Right renal cortex interstitium (tissue), 3 donors: ENCODE measurements at regions not wholly inside any gene's neighbourhood (a gene's known extent, or its start where the extent isn't known, plus 50 kb on each side); places are given as distances from the start of the nearest gene placed in this dataset.

ENCODE experiments used
- DNase-seq, 3 donors: peaks; one replicate each; pipeline ENCODE4 v3.0.0-alpha.2; 2013; ENCODE audit warnings: low read depth in 3 of 3, low spot score in 2 of 3

DNA sequence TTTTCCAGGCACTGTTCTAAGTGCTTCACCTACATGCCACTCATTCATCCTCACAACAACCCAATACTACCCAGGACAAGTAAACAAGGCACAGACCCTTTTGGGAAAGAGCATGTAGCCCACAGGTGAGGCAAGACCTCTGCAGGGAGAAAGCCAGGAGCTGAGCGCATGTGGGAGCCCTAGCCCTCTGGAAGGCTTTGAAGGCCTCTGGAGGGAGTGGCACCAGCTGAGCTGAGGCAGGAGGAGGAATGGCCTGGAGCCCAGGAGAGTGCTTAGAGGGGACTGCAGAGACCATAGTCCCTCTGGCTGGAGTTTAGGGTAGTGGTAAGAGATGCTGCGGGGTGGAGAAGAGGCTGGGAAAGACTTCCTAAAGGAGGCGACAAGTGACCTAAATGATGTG lies 516.5 kb downstream of the FUT8 start:
- DNase-seq: no peak

DNA sequence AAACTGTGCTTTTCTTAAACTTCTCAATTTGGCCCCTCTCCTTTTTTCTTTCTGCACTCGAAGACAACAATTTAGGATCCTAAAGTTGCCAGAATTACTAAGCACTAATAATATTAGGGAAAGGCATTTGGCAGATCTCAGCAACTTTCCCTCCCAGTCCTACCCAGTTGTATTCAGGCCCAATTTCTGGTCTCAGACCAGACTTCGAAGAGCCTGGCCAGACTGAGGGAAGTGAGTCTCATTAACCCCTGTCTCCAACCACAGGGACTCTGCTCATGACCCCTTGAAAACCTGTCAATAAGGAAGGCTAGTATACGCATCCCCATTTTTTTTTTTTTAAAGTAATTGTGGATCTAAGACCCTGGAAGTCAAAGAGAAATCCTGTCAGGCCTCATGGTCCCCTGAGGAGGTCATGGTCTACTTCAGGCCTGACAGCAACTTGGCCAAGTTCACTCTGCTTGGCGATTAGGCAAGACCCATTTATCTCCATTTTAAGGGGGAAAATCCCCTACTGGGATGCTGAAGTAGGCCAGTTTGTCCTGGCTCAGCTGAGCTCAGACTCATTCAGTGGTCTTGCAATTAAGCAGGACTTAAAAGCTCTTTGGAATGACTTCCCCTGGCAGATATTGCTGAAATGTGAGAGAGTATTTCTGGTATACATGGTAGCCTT lies 521.0 kb downstream of the FUT8 start:
- DNase-seq: no peak

DNA sequence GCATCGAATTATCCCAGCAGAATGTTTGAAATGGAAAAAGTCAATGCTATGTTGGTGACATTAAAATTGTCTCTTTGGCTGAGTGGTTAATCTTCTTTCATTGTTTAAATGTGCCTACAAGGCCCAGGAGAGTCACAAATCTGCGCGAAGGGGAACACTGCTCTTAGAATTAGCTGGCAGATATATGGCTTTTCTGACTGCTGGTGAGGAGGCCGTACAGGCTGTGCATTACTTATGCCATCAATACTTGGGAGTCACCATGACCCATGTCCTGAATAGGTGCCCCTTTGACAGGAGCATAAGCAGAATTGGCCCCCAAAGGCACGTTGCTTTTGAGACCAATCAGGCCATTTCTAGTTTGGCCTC lies 521.5 kb downstream of the FUT8 start:
- DNase-seq: no peak

DNA sequence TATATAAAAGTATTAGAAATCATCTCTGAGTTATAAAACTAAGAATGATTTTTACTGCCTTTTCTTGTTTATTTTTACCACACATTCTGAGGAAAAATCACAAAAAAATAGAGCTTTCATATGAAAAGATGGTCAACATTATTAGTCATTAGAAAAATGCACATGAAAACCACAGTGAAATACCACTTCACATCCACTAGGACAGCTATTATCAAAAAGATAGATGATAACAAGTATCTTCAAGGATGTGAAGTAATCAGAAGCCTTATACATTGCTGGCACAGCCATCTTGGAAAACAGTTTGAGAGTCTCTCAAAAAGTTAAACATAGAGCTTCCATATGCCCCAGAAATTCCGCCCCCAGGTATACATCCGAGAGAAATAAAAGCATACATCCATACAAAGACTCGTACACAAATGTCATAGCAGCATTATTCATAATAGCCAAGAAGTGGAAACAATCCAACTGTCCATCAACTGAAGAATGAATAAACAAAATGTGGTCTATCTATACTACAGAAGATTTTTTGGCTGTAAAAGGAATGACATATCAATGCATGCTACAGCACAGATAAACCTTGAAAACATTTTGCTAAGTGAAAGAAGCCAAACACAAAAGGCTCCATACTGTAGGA lies 523.9 kb downstream of the FUT8 start:
- no peak for DNase-seq

DNA sequence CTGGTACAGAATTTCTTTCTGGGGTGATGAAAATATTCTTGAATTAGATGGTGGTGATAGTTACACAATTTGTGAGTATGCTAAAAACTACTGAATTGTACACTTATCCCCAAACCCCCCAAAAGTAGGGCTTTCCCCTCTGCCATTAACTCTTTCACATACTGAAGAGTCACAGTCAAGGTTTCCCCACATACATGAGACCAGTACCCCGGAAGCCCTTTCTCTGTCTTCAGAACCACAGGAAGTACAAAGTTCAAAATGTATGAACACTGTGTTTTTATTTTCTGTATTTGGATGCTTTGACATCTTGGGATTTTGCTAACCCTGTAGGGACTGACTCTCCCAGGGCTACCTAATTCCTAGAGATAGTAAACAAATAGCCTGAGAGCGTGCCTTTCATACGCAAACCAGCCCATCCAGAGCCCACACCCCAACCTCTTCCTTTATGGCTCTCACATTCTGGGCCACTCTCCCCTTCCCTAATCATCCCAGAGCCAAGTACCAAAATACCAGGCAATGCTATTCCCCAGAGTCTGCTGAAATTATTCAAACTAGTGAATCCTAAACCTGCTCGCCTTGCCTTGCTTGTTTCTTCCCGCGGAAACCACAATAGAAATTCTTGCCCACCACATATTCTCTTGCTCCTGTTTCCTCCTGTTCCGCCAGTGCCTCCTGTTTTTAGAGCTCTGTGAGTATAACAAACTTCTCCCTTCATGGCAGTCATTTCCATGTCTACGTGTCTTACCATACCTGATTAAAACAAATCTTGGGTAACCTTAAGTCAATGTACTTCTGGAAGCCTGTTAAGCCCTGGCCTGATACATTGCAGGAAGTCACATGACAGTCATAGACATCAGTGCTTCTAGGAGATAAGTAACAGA lies 524.8 kb downstream of the FUT8 start:
- DNase-seq: no peak

DNA sequence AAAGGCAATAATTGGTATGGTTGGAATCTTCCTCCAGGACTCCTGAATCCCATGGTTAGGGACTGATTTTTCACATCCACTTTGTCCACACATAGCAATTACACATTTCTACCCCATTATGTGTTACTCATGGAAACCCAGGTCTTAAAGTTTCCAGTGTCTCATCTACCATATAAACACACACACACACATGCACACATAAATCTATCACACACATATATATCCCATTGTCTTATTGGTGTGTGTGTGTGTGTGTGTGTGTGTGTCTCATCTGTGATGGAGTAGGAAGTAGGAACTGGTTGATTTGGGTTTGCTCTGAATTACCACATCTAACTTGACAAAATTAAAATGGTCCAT lies 525.4 kb downstream of the FUT8 start:
- no peak for DNase-seq

- no peak for DNase-seq
Observed at GRCh38 chr14:65938738-65939137, 526.2 kb downstream of the FUT8 start.

- DNase-seq: no peak
Observed at GRCh38 chr14:65939184-65939583, 526.7 kb downstream of the FUT8 start.

GRCh38 chr14:65940056-65940735 lies 527.7 kb downstream of the FUT8 start:
- no peak for DNase-seq

GRCh38 chr14:65941091-65941490 lies 528.6 kb downstream of the FUT8 start:
- no peak for DNase-seq

DNA sequence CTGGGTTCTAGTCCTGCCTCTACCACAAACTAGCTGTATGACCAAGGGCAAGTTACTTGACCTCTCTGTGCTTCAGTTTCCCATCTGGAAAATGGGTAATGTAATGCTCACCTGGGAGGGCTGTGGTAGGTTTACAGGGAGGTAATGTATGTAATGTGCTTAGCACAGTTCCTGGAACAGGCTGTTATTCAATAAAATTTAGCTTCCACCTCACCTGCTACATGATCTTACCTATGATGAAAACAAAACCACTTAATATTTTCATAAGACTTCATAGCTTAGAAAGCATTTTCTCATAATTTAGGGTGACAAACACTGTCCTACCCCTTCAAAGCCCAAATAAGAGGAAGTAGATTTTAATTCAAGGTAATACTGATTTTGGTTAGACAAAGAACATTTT lies 530.6 kb downstream of the FUT8 start:
- DNase-seq: no peak

DNA sequence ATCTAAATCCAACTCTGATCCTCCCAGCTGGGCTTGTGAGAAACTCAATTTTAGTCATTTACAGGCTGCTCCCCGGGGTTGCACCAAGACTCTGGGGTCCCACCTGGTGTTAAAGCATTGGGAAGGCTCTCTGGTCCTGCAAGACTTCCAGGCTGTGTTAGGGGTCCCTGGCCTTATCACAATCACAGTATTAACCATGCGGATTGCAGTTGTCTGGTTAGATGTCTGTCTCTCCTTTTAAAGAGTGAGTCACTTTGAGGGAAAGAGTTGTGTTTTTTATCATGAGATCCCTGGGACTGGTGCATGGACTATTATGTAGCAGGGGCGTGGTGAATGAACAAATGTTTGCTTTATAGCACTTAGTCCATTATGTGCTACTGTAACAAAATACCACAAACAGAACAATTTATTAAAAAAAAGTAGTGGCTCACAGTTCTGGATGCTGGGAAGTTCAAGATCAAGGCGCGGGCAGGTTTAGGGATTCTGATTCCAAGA lies 531.4 kb downstream of the FUT8 start:
- no peak for DNase-seq

DNA sequence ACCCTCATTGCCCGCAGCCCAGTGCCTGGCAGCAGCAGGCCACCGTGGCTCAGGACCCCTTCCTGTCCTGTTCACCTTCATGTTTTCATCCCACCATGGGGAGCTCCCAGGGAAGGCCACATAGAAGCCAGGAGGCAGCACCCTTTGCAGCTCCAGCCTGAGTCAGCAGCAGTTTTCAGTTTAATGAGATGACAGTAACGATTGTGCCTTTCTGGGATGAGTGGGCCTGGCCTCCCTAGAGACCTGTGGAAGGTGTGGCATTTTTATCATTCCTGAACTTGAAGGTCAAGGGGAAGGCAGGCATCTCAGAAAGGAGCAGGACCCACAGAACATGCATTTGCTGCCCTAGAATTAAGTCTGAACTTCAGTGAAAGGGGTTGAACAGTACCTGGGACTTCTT lies 532.8 kb downstream of the FUT8 start:
- no peak for DNase-seq

DNA sequence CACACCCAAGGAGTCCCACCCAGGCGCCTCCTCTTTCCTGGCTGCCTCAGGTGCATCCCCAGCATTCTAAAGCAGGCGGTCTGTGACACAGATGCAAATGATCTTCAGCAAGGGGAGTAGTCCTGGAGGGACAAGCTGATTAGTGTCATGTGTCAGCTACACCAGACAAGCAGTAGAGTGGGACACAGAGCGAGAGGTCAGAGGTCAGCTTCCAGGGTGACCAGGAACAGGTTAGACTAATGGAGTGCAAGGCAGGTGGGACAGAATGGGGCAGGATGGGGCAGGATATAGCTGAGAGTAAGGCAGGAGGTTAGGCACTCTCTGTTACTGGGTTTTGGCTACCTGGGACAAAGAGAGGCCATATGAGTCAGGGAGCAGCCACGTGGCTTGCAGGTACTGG lies 534.0 kb downstream of the FUT8 start:
- no peak for DNase-seq

GRCh38 chr14:65948302-65948701 lies 535.8 kb downstream of the FUT8 start:
- no peak for DNase-seq

DNA sequence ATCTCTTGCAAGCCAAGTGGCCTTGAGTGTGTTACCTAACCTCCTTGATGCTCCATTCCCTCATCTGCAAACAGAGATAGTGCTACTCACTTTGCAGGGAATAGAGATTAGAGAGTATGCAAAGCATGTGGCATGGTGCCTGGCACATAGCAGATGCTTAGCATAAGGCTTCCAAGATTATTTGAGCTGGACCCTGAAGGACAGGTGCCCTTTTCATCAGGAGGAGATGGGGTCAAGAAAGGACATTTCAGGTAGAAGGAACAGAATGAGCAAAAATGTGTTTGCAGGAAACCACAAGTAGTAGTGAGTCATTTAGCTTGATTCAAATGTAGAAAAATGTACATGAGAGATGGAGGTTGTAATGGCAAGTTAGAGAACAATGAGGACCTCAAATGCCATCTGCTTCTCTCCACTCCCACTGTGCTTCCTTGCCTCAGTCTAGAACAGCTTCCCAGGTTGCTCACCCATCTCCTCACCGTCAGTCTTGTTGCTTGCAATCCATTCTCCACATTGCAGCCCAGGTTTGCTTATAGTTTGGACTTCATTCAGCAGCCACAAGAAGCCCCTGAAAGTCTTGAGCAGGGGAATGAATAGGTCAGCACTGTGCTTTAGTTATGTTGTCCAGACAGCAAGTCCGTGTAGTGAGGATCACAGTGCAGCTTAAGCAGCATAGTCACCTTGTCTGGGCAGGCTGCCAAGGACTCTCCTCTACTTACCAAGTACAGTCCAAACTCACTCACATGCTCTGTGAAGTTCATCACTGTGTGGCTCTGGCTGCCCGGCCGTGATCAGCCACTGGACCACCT lies 536.3 kb upstream of the CCDC196 start:
- no peak for DNase-seq

GRCh38 chr14:65954942-65955341 lies 531.2 kb upstream of the CCDC196 start:
- no peak for DNase-seq

DNA sequence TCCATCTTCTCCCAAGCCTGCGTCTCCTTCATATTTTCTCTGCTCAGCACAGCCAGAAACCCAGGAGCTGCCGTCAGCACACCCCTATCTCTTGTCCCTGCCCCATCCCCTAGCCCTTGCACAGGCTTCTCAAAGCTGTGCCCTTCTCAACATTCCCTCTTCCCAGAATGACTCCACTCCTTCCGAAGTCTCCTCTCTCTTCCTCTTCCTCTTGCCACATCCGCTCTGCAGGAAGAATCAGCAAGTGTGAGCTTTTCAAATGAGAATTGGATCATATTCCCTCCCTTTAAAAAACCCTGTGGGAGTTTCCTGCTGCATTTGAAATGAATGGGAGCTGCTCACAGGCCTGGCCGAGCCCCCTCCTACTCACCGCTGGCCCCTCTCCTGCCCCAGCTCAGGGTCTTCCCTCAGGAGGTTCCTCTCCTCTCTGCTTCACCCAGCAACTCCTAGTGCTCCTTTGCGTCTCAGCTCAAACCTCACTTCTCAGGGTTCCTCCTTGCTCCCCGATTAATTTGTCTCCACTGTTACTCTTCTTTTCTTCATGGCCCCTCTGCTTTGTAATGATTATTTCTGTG lies 528.5 kb upstream of the CCDC196 start:
- DNase-seq: no peak

- no peak for DNase-seq
Observed at GRCh38 chr14:65958664-65959562, 527.3 kb upstream of the CCDC196 start.
